ENCODE measurements at regions not wholly inside any gene's neighbourhood (a gene's known extent, or its start where the extent isn't known, plus 50 kb on each side); places are given as distances from the start of the nearest gene placed in this dataset.
"Not testable (repeated sequence)": the region's sequence is repeated elsewhere in the genome, so short reads cannot be mapped to it uniquely, and the experiment has no call there.

DNA sequence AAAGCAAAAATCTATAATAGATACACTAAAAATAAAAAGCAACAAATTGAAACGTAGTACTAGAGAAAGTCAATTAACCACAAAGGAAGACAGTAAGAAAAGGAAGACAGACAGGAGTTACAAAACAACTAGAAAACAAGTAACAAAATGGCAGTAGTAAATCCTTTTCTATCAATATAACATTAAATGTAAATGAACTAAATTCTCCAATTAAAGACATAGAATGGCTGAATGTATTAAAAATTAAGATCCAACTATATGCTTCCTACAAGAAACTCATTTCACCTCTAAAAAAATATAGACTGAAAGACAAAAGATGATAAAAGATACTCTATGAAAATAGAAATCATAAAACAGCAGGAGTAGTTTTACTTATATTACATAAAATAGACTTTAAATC is 79.1 kb downstream of the CTH start:
- DNase-seq: no peak

DNA sequence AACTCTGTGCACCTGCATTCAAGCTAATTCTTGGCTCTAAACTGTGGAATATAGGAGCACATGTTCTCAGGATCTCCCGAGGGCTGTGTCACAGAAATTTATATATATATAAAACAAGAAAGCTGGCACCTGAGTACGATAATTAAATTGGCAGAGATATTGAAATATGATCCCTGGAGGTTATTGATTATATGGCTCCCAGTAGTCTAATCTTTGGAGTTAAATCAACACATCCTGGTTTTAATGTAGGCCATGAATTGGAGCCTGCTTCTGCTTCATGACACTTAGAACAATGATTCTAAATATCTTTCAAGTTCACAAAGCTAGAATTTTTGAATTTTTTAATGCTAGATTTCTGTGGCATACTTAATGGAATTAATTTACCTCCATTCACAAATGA is 84.3 kb downstream of the CTH start:
- no peak for DNase-seq

DNA sequence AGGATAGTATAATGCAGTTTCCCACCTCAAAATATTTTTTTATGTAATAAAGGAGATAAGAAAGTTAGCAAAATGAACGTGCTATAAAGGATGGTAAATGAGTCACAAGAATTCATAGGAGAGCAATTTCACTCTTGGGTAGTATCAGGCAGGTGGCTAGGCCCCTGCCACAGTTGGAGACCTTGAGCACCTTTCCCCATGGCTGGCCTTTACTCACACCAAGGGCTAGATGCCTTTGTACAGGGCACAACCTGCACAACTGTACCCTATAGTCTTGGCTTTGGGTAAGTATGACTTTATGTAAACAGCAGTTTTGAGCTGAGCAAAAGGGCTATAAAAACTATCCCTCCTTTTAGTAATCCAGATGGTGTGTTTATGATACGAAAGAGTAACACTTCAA is 85.1 kb downstream of the CTH start:
- DNase-seq: no peak

DNA sequence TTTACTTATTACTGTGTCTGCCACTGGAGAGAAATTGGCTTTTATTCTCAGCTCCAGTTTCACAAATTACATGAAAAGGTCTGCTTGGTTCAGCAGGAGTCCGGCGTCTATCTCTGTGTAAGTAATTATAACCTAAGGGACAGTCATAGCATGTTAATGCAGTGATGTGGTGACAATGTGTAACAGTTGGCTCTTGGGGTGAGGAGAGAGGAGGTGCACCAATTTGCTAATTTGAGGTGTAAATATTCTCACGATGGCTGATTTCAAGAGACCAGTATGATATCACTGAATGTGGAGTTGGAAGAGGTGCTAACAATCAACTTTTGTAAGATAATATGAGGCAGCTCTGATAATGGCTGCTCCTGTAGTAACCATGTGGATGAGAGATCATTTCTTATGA is 86.1 kb downstream of the CTH start:
- no peak for DNase-seq

DNA sequence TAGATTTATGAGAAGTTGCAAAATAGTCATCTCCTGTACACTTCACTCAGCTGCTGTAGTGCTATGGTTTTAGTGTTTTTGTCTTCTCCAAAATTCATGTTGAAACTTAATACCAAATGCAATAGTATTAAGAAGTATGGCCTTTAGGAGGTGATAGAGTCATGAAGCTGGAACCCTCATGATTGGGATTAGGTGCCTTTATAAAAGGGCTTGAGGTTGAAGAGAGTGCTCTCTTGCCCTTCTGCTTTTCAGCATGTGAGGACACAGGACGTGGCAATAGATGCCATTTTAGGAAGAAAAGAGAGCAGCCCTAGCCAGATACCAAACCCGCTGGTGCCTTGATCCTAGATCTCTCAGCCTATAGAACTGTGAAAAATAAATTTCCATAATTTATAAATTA is 87.6 kb downstream of the CTH start:
- DNase-seq: no peak

DNA sequence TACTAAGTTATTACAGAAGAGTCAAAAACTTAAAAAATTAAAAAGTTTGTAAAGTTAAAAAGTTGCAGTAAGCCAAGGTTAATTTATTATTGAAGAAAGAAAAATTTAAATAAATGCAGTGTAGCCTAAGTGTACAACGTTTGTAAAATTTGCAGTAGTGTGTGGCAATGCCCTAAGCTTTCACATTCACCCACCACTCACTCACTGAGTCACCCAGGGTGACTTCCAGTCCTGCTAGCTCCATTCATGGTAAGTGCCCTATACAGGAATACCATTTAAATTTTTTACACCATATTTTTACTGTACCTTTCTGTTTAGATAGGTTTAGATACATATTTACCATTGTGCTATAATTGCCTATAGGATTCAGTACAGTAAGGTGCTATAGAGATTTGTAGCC is 88.6 kb downstream of the CTH start:
- no peak for DNase-seq

DNA sequence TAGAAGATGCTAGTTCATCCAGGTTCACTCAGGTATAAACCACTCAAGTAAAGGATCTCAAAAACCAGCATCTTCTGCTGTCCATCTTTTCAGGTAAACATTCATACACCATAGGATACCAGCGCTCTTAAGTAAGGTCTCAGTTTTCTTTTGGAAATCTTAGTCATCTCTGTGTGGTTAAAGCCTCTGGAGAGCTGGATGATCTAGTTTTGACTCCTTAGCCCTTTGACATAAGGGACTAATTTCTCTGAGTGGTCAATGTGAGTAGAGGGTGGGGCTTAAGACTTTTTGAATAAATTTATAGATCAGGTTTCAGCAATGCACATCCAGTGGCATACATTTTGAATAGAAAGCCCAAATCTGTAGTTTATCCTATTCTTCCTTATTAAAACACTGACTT is 92.3 kb downstream of the CTH start:
- DNase-seq: no peak

DNA sequence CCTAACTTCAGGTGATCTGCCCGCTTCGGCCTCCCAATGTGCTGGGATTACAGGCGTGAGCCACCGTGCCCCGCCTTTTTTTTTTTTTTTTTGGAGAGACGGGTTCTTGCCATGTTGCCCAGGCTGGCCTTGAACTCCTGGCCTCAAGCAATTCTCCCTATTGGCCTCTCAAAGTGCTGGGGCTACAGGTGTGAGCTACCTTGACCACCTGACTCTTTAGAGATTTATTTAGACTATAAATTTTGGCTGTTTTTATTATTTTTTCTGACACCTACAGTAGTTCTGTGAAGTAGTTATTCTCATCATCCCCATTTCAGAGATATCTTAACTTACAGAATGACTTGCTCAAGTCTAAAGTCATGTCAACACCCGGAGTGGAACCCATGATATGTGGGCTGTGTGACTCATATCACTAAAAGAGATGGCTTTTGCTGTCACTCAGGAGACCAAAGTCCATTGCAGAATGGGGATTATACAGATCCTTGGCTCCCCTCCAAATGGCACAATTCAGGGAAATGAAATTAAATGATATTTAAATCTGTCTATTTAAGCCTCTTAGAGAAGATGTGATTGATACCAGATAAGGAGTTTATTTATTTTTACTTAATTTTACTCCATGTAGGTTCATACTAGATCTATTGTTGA is 93.2 kb downstream of the CTH start:
- DNase-seq: no peak

DNA sequence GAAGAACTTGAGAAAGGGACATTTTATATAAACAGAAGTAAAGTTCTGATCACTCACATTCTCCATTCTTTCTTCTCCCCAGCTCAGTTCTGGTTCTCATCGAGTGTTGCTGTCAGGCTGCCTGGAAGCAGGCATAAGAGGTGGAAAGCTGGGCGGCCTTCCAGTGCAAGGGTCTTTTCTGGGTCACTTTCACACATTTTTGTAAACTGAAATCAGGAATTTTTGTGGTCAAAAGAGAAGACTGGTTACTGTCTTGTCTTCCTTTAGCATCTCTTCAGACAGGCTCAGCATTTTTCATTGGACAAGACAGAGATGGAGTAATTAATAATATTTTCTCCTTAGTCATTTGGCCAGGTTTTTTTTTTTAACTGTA is 93.7 kb downstream of the CTH start:
- DNase-seq: peak; percentile 48

DNA sequence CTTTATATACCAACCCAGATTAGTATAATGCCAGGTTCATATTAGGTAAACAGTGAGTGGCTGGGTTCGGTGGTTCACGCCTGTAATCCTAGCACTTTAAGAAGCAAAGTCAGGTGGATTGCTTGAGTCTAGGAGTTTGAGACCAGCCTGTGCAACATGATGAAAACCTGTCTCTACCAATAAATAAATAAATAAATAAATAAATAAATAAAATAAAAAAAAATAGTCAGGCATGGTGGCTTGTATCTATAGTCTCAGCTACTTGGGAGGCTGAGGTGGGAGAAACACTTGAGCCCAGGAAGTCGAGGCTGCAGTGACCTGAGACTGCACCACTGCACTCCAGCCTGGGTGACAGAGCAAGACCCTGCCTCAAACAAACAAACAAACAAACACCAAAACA is 96.9 kb downstream of the CTH start:
- not testable (repeated sequence) for DNase-seq

DNA sequence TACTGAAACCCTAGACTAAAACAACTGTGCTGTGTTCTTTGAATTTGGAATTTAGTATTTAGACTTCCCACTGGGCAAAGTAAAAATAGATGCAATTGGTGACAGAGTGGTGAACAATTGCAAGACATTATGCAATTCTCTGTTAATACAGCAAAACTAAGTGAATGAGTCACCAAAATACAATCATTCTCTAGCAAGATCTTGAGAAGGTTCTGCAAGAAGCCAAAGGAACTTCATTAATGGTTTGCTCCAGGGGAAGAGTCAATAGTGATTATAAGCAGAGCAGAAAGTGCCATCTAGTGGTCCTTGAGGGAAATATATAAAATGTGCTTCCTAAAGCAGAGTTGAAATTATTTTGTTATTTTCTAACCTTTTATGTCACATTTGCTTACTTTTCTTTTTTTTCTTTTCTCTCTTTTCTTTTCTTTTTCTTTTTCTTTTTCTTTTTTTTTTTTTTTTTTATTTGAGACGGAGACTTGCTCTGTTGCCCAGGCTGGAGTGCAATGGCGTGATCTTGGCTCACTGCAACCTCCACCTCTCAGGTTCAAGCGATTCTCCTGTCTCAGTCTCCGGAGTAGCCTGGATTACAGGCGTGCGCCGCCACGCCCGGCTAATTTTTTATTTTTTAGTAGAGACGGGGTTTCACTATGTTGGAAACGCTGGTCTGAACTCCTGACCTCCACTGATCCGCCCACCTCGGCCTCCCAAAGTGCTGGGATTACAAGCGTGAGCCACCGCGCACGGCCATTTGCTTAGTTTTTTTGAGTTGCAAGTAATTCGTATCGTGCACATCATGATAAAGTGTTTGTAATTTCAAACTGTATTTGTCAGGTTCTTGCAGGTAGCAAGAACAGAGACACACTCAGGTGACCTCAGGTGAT is 99.2 kb downstream of the CTH start:
- DNase-seq: no peak

DNA sequence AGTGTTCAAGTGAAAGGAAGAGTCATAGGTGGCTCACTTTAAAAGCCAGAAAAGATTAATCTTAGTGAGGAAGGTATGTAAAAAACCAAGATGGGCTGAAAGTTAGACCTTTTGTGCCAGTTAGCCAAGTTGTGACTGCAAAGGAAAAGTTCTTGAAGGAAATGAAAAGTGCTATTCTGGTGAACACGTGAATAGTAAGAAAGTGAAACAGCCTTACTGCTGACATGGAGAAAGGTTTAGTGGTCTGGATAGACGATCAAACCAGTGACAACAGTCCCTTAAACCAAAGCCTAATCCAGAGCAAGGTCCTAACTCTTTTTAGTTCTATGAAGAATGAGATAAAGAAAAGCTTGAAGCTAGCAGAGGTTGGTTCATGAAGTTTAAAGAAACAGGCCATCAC is 106.4 kb downstream of the CTH start:
- no peak for DNase-seq

DNA sequence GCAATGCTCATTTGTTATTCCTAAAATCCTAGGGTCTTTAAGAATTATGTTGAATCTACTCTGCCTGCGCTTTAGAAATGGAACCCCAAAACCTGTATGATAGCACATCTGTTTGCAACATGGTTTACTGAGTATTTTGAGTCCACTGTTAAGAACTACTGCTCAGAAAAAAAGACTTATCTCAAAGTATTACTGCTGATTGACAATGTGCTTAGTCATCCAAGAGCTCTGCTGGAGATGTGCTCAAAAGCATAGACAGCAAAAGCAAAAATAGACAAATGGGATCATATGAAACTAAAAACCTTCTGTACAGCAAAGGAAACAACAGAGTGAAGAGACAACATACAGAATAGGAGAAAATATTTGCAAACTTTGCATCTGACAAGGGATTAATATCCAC is 107.0 kb downstream of the CTH start:
- DNase-seq: no peak

DNA sequence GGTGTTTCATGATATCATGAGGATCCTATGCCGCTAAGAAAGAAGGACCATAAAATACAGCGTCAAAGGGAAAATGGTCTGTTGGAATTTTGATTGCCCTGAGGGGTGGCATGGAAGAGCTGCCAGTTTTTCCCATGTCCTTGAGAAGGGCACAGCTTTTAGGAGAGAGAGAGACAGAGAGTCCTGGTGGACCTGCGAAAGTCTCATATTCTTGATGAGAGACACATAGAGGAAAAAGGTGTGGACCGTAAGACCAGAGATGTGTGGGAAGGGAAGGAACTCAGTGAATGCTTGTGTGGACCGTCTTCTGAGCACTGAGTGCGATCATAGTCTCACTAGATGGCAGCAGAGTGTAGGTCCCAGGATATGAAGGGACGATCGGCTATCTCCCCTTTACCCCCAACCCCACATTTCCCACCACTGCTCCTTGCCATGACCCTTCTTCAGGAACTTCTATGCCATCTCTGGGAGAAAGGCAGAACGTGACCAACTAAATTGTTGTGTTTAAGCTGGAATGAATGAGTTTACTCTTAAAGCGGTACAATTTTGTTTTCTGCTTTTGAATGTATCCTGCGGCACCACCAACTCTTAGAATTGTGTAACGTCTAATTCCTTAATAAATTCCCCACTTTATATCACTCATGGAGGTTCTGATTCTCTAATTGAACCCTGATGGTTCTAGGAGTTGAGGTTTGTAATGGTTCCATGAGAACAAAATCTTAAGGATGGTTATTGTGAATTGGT is 117.7 kb downstream of the CTH start:
- DNase-seq: peak; percentile 47

DNA sequence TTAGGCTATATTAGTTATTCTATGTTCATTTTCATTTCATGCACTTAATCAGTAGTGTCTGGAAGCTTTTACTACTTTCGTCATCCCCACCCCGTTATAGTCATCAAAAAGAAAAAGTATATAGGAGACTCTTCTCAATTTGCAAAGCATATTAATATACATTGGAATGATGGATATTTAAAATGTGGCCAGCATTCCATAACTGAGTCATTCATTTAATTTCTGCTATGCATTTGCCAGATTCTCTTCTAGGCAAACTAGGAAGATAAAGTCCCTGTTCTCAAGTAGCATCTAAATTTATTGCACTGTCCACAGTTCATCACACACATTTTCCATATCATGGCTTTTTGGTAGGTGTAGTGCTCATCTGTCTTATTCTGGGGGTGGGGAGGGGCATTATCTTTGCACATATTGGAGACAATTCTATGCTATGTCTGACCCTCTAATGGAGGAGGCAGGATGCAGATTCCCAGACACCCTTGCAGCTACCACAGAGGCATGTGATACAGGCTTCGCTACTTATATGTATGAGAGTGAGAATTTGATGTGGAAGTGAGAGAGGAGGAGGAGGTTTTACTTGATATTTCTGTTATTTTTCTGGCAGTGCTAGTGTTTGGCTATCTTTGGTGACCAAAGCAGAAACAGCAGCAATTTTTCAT is 125.8 kb downstream of the CTH start:
- no peak for DNase-seq

DNA sequence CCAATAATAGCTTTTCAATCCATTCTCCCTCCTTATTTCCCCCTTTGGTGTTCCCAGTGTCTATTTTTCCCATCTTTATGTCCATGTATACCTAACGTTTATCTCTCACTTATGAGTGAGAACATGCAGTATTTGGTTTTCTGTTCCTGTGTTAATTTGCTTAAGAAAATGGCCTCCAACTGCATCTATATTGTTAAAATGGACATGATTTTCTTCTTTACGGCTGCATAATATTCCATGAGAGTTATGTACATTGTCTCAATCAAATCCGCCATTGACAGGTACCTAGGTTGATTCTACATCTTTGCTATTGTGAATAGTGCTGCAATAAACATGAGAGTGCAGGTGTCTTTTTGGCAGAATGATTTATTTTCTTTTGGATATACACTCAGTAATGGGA is 126.7 kb downstream of the CTH start:
- no peak for DNase-seq

DNA sequence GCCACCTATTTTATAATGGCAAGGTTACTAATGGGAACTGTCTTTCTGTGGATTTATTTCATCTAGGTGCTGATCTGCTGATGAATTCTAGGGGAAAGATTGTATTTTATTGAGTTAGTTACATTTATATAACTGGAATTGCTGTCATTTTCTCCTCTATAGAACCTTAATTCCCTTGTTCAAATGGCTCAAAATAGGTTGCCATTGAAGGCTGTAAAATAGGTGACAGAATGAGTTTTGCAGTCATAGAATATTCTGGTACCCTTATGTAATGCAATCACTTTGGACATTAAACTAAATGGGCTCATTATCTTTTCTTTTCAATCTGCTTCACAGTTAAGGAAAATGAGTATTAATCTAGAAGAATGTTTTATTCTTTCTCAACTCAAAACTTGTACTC is 131.0 kb downstream of the CTH start:
- no peak for DNase-seq

DNA sequence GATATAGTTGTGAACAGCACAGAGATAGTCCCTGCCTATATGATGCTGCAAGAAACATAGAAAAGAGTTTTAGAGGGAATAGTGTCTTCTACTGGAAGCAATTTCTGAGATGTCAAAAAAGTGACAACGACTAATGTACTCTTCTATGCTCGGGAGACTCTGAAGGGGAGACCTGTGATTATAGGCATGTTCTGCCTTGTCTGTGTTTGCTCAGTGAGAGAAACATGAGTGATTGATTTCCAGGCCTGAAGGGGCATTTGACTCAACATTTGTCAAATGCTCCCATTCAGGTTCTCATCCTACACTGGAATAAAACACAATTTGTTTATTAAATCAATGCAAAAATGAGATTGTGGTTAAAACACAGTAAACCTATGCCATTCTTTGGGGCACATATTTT is 131.8 kb downstream of the CTH start:
- DNase-seq: no peak

DNA sequence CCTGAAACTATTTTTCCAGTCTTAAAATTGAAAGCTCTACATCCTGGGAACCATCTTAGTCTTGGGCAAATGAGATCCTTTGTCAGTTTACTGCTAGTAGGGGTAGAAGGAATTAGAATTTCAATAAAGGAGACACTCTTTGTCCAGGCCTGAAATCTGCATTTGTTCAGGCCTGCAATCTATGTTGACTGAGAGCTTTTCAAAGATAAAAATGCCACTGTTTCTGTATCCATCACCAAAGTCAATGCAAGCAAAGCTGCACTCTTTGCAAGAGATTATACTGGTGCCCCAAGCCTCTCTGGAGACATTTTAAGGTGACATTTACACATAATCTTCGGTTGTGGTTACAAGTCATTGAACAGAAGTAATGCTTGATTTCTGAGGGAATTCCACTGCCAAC is 135.7 kb downstream of the CTH start:
- DNase-seq: no peak

DNA sequence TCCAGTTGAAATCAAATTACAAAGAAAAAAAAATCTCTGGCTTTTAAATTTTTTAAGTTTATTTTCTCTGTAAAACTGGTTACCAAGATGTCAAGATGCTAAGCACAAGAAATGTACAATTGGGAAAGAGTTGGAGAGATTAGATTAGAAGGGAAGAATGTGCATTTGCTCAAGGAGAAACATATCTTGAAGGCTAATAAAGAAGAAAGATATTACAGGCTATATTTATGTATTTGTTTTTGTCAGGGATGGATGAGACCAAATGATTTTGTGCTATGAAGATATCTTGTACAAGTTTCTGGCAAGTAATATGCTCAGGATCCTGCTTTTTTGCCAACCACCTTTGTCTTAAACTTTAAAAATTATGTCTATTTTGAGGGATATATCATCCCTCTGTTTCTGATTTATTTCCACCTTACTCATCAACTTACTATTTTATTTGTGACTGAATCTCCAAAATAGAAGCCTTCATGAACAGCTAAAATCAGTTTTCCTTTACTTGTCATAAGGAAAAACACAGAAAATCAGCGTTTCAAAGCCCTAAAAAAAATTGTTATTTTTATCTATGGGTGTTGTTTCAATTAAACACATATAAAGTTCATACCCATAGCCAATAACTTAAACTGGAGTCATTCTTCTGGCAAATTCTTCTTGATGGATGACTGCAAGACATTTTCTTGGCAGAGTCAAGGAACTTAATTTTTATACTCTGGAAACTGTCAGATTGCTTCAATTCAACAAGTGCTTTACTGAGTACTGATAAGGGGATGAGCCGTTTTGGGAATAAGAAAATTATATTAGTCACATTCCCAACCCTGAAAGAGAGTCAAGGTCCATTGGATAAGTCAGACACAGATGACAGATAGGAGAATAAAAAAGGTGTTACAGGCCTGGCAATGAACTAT is 141.8 kb downstream of the CTH start:
- no peak for DNase-seq

DNA sequence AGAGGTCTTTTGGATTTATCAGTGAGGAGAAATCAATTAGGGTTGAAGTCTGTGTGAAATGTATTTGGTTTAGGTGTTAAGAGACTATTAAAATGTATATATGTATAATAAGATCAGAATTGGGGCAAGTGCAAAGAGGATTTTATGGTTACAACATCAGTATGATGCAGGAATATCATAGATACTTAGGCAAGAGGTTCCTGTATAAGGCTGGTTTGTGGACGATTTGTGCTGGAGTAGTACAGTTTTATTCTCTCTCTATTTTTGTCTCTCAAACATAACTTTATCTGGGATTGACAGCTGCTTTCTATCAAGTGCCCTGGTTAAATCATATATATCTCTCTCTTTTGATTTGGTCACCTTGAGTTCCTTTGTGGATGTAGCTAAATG is 142.5 kb downstream of the CTH start:
- no peak for DNase-seq

DNA sequence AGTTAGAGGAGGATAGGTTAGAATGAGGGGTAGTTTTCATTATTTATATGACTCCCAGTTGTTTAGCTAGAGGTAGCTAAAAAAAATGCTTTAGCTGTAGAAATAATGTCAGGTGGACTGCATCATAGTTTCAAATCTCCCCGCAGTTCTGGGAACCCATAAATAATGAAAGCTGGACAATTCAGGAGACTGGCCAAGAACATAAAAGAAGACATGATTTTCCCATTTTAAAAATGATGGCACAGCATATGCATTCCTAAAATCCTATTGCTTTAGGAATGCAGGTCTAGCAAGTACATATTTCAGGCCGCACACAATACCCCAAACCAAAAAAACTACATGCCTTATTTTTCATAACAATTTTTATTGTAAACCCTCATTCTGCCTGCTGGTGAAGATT is 143.3 kb downstream of the CTH start:
- no peak for DNase-seq

Data from right forelimb (tissue), 1 donor.